GM21529 (cell line): ENCODE measurements at regions not wholly inside any gene's neighbourhood (a gene's known extent, or its start where the extent isn't known, plus 50 kb on each side); places are given as distances from the start of the nearest gene placed in this dataset.

Source experiments
- ATAC-seq: cut with Tn5 transposase; IDR thresholded peaks from one replicate; pipeline ENCODE4 v1.9.1; 2021; ENCODE audit not compliant: unreplicated experiment

DNA sequence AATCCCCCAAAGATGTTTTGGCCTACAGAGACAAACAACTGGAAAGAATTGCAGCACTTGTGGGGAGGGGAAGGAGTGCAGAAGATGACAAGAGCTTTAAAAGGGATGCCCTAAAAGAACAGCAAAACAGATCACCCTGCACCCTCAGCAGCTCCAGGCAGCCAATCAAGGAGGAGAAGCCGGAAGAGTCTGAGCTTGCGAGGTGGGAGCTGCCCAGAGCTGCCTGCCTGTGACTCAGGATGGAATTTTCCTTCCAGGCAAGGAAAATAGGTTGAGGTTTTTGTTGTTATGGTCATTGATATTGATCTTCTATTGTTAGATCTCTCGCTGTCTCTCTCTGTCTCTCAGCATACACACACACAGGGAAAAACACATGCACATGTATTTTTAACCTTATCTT lies 70.3 kb upstream of the MAP1B start:
- ATAC-seq = no peak

- no peak for ATAC-seq
Measured at GRCh38 chr5:72040513-72040912, 66.8 kb upstream of the MAP1B start.

DNA sequence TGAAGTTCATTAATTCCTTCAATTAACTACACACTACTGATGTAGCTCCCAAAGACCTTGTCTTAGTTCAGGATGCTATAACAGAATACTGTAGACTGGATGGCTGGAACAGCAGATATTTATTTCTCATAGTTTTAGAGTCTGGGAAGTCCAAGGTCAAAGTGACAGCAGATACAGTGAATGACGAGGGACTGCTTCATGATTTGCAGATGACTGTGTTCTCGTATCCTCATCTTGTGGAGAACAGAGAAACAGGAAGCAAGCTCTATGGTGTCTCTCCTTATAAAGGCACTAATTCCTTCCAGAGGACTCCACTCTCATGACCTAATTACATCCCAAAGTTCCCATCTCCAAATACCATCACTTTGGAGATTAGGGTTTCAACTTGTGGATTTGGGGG lies 65.6 kb upstream of the MAP1B start:
- ATAC-seq = no peak

DNA sequence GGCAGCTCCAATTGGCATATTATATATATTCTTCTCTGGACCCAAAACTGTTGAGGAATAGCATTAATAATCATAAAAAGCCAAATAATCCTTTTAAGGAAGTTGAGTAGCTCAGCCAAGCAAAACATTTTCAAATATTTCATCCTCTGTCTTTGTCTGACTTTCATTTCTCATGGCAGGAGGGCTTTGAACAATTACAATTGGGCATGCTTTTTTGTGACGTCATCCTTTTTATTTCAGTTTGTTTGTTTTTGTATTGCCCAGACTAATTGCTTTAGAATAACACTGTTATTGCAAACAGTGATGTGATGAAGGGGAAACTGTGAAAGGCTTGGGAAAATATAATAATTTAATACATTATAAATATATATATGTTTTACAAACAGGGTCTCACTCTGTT lies 65.2 kb upstream of the MAP1B start:
- ATAC-seq = no peak

DNA sequence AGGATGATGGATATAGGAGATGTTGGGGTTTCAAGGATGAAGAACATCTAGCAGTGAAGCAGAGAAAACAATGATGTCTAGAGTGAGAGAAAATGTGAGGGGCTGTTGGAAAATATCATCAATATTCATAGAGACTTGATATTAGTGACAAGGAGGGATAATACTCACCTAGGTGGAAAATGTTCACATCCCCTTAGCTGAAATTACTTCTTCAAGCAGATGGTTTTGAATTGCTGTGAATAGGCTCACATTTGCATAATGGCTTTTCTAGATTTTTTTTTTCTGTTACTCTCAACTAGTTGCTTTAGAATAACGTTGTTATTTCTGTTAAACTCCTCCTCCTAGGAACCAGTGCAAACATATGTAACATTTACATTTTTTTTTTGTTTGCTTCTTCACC lies 61.6 kb upstream of the MAP1B start:
- no peak for ATAC-seq

GRCh38 chr5:72046106-72046505 lies 61.2 kb upstream of the MAP1B start:
- ATAC-seq = no peak

DNA sequence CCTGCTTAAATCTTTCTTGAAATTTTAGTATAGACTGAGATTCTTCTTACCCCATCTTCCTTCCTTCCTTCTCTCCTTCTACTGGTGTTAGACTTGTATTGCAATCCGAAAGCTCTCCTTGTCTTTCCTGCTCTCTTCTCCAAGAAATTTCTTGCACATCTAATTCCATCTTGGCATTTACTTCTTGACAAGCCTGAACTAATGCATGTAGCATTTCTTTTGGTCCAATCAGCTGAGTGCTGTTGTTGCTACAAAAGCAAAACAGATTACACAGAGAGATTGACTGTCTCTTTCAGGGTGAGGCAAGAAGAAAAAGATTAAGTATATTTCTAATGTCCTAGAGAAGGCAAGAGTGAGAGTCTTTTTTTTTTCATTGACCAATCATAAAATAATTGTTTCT lies 51.6 kb upstream of the MAP1B start:
- ATAC-seq = no peak
